GM13977 (cell line): ENCODE measurements at regions not wholly inside any gene's neighbourhood (a gene's known extent, or its start where the extent isn't known, plus 50 kb on each side); places are given as distances from the start of the nearest gene placed in this dataset.
"Not testable (repeated sequence)": the region's sequence is repeated elsewhere in the genome, so short reads cannot be mapped to it uniquely, and the experiment has no call there.

Source experiments
- DNase-seq: peaks from one replicate; pipeline ENCODE4 v3.0.0; 2012; ENCODE audit warnings: low spot score
- CTCF ChIP-seq: IDR thresholded peaks from 2 replicates; pipeline ENCODE4 v1.5.1; 2012; ENCODE audit warnings: mild to moderate bottlenecking, control low read depth; ENCODE audit not compliant: insufficient read depth; ENCODE audit errors: extremely low read depth, missing control alignments
- in situ Hi-C: fragments of 300-500 bp; cut with MboI; formaldehyde crosslinking; loops from one replicate; pipeline ENCODE4 v1.12.0; 2022; ENCODE audit warnings: low sequenced_read_pairs, low pct_unique_long_range_greater_than_20kb, mixed read lengths, inconsistent platforms; ENCODE audit not compliant: unreplicated experiment

GRCh38 chr12:131363841-131364495 is 346.9 kb upstream of the SFSWAP start:
- DNase-seq: no peak
- no peak for TF ChIP-seq CTCF
- in situ Hi-C loops: no loop called here

- in situ Hi-C loops: no loop called here
- DNase-seq: no peak
- no peak for TF ChIP-seq CTCF
Measured at GRCh38 chr12:131364903-131365820, 345.7 kb upstream of the SFSWAP start.

- TF ChIP-seq CTCF: no peak
- in situ Hi-C loops: no loop called here
- no peak for DNase-seq
Measured at GRCh38 chr12:131365821-131366260, 345.0 kb upstream of the SFSWAP start.

GRCh38 chr12:131366261-131366871 is 344.5 kb upstream of the SFSWAP start:
- in situ Hi-C loops: no loop called here
- no peak for DNase-seq
- TF ChIP-seq CTCF: no peak

GRCh38 chr12:131367067-131367982 is 343.6 kb upstream of the SFSWAP start:
- in situ Hi-C loops: not testable (repeated sequence)

GRCh38 chr12:131367983-131368667 is 342.8 kb upstream of the SFSWAP start:
- TF ChIP-seq CTCF: no peak
- no peak for DNase-seq
- in situ Hi-C loops: no loop called here

More at GRCh38 chr12:131367067-131367982, 343.6 kb upstream of the SFSWAP start:
- DNase-seq: not testable (repeated sequence)
